Medulla oblongata (tissue), 1 donor: ENCODE measurements at regions not wholly inside any gene's neighbourhood (a gene's known extent, or its start where the extent isn't known, plus 50 kb on each side); places are given as distances from the start of the nearest gene placed in this dataset.
"Not testable (repeated sequence)": the region's sequence is repeated elsewhere in the genome, so short reads cannot be mapped to it uniquely, and the experiment has no call there.

Experiments
- DNase-seq: peaks from one replicate; pipeline ENCODE4 v3.0.0-alpha.2; 2015; ENCODE audit errors: extremely low spot score

DNA sequence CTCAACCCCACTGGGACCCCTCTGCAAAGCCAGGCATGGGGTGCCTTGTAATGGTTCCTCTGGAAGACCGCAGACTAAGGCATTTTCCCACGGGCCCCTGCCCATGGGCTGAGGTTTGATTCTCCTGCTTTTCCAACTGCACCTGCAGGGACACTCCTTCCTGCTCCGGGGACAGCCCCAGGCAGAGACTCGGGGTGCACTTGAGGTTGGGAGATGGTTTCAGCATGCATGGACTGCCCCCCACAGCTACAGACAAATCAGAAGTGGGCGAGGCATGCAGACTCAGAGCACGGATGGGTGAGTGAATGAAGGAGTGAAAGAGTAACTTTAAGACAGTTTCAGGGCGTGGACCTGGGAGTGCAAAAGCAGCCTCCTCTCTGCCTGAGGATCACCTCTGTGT lies 87.9 kb upstream of the RPL38 start:
- no peak for DNase-seq

DNA sequence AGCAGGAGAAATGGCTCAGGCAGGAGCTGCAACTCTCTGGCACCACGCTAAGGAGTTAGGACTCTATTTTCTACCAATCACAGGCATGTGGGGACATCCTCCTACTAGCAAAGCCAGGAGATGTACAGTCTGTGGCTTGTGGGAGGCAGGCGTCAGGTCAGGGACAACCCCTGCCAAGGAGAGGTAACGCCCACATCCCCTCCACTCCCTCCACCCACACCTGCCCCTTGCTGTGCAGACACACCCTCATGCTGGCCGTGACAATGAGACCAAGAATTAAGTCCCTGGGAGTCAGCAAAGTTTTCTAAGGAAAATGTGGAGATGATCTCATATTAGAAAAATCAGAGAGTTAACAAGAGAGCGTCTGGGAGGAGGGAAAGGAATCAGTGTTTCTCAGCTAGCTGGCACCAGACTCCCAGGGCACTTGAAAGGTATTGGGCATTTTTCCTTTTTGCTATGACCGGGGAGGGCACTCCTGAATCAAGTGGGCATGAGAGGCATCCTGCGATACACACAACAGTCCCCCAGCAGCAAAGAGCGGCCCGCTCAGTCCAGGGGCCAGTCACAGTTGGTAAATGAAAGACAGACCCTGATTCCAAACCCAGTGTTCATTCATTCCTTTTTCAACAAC lies 87.3 kb upstream of the RPL38 start:
- DNase-seq: no peak

DNA sequence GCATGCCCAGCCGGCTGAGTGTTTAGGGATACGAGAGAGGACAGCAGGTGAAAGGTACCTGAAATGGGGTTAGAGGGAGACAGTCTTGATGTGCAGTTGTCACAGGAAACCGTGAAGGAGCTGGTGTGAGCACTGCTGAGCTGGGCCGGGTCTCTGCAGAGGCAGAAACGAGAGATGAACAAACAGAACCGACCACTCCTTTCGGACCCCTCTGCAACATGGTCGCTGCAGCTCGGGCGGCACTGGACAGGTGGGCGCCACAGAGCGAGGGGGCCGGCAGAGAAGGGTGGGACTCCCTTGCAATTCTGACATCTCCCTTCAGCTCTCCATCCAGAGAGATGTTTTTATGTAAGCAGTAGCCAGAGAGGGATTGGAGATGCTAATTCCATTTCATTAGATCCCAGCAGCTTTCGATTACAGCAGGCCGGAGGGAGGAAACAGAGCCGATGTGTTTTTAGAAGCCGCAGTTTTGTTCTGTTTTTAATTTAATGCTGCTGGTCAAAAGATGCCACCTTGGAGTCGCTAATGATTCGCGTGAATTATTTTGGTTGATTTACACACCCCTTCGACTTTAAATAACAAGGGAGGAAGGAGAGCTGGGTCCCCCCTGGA lies 86.3 kb upstream of the RPL38 start:
- no peak for DNase-seq

DNA sequence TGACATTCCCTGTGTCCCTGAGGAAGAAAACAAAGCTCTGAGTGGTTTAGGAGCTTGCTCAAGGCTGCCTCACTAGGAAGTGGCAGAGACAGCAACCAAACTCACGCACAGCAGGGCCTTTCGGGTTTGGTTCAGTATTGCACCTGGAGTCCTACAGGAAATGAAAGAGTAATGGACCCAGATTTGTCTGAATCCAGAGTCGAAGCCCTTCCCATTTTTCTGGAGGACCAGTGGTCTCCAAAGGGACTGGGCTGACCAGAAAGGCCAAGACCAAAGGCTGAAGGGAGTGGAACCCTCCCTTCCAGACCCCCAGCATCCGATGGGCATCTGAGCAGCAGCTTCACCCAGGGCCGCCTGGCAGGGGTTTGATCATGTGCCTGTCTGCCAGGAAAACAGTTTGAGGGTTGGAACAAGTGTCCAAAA lies 85.5 kb upstream of the RPL38 start:
- DNase-seq: peak; percentile 4

DNA sequence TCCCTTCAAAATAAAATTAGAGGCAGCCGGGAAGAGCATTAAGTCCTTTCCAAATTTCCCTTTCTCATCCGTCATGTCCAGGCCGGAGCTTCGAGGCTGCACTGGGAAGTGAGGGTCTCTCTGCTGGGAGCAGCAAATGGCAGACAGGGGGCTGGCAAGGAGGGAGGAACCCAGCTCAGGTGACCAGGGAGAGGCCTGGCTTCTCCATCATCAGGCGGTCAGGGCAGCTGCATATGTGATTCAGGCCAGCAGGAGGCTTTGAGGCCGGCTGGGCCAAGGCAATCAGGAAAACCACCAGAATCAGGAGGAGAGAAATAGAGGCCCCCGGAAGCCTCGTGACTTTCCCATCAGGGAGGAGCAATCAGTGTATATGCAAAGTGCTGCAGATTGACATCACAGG lies 85.0 kb upstream of the RPL38 start:
- DNase-seq: no peak

DNA sequence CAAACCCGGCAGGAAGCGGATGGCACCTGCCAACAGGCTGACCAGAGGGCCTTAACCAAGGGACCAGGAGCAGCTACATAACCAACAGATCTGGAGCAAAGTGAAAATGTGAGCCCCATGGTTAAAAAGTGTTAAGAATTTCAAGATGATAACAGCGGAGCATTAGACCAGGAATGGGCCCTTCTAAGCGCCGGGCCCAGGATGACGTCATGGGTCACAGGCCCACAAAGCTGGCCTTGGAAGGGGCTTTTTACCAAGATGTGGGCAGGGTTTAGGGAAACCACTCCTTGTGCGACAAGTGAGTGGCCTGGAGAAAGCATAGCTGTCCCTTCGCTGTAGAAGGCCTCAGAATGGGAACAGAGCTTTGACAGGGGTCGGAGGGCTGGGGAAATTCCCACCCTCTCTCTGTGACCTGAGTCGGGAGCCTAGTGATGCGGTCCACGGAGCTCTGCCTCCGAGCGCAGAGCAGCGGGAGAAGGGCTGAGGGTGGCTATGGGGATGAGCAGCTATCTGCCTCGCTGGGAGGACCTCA lies 84.4 kb upstream of the RPL38 start:
- DNase-seq: no peak

DNA sequence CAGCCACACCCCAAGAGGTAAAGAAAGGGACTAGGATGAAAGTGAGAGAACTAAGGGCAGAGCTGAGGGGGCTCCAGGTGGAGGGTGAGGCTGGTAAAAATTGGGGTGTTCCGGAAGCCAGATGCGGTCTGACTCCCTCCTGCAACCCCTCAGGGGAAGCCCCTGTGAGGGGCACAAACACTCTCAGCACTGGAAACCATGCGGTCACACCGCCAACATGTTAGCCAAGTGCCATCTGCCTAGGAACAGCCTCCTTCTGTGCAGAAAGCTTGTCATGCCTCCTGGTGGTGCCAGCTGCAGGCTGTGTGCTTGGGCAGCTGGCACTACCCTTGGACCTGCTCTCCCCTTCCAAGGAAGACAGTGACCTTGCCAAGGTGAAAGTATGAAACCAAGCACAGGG lies 83.5 kb upstream of the RPL38 start:
- DNase-seq: peak; percentile 9

DNA sequence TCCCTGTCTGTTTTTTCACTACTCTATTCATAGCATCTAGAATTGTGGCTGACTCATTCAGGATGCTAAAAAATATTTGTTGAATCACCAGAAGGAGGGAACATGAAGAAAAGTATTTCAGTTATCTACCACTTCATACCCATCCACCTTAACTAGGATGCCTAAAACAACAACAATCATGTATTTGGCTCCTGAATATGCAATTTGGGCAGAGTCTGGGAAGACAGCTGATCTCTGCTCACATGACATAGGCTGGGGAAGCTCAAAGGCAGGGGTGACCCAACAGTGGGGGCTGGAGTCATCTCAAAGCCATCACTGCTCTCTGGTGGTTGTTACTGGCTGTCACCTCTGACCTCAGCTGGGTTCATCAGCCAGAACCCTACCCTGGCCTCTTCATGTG lies 80.1 kb upstream of the RPL38 start:
- DNase-seq: no peak

DNA sequence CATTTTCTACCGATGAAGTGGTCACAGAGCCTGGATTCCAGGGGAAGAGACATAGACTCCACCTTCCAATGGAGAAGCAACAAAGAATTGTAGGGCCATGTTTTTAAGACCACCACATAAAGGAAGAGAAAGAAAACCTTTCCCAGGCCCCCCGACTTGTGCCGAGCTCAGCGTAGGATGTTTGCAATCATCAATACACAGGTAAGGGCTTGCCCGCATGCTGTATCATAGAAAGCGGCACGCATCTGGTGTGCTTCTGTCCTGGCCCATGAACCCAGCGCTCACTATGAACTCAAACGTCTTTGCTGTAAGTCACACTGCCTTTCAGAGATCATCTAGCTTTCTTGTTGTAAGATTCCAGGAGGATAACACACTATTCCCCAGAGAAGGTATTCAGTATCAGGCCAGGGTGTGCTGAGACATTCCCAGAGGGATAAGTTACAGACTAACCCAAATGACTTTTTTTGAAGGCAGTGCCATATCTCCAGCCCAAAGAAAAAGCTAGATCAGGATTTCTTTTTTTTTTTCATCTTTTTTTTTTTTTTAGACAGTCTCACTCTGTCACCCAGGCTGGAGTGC lies 79.5 kb upstream of the RPL38 start:
- DNase-seq: no peak

DNA sequence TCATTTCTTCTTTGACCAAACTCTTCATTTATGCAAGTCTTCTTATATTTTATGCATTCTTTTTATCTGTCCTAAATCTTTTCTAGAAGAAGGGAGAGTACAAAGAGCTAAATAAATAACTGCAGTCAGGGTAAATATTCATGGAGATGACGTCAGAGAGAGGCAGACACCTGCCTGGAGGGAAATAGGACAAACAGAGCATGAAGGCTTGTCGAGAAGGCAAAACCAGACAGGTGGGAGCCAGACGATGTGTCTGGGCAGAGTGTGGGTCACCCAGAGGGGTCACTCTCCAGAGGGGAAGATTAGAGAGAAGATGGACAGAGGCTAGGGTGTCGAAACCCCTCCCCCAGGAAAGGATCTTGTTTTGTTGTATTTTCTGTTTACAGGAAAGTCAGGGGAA lies 78.3 kb upstream of the RPL38 start:
- no peak for DNase-seq

DNA sequence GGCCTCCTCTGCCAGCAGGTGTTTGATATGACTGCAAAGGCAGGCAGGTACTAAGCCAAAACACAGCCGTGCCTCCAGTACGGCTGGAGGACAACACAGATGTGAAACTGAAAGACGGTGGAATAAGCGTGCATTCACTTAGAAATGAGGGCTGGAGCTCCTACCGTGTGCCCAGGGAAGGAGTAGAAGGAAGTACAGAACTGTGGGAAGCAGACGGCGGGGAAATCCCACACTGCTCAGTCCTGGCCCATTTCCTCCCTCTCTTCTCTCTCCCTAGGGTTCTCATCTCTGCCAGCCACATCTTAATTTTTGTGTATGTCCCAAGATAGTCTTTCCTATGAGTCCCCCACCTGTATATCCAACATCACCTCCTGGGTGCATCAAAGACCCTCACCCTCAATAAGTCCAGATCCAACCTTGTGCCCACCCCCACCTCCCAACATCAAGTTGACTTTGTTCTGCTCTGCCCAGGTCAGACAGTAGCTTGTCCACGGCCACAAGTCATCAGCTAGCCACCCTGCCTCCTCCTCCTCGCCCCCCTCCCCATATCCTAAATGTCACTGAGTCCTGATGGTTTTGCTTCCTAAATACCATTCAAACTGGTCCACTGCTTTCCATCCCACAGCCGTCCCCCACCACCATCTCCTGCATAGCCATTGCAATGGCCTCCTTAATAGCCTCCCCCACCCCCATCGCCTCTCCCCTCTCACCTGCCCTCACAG lies 77.1 kb upstream of the RPL38 start:
- DNase-seq: no peak

DNA sequence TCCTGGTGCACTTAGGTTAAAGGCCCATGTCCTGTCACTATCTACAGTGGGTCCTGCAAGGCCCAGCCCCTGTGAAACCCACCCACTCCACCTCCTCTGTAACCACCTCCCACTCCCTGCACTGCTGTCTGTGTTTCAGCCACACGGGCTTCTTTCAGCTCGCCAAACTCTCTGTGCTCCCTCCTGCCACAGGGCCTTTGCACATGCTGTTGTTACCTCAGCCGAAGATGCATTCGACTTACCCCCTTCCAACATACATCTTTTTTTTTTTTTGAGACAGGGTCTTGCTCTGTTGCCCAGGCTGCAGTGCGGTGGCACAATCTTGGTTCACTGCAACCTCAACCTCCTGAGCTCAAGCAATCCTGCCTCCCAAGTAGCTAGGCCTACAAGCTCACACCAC lies 76.5 kb upstream of the RPL38 start:
- DNase-seq: no peak

DNA sequence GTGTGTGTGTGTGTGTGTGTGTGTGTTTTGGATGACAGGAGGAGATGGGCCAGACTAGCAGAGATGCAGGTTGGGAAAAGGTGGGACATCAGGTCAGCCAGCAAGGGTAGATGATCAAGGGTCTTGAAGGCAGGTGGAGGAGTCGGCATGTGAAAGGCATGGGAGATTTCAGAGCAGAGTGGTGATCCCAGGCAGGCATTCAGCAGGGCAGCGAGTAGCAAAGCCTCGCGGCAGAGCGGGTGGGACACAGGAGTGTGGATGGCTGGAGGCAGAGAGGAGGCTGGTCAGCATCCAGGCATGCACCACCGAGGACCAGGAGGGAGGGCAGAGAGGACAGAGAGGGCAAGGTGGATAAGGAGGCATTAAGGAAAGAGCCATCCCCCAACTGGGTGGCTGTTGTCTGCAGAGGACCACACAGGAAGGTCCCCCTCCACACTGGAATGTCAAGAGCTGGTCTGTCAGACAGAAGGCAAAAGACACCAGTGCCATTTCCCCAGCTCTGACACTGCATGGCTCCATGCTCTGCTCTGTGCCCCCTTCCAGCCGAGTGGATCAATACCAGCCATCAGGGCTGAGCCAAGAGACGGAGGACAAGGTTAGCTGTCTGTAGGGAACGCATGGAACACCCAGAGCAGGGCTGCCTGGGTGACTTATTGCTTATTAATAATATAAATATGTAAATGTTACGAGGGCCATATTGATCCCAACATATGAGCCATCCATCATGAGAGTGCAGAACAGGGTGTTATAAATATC lies 74.8 kb upstream of the RPL38 start:
- DNase-seq: no peak

DNA sequence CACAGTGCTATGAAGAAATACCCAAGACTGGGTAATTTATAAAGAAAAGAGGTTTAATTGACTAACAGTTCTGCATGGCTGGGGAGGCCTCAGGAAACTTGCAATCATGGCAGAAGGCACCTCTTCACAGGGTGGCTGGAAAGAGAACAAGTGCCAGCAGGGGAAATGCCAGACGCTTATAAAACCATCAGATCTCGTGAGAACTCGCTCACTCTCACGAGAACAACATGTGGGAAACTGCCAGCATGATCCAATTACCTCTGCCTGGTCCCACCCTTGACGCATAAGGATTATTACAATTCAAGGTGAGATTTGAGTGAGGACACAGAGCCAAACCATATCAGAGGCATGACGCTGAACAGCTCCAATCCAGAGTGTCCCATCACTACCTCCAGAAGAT lies 73.7 kb upstream of the RPL38 start:
- not testable (repeated sequence) for DNase-seq

DNA sequence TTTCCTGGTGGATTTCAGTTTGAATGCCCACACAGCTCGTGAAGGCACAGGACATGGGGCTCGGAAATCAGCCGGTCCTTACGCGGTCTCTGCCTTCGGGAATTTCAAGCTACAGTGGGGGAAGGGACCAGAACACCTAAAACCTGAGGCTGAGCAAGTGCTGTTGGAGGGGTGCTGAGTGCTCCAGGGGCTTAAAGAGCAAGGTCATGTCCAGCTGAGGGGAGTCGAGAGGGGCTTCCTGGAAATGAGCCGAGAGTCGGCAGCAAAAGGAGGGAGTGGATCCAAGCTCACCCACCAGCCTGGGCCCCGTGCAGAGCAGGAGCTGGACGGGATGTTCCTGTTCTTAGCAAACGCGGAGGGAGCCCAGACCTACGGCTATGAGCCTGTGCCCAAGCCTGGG lies 73.2 kb upstream of the RPL38 start:
- DNase-seq: no peak

DNA sequence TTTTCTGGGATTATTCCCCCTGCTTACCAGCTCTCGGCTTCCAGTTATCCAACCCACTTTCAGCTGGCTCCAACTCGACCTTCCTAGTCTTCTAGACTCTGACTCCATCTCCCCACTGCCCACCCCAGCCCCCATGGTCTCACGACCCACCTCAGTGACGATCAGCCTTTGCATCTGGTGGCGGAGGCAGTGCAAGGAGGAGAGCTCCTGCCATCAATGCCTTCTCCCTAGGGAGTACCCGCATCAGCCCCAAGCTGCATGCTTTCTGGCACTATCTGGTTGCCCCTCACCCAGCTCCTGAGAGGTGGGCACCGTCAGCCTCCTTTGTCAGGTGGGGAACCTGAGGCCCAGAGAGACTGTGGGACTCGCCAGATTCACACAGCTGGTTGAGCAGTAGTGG lies 72.6 kb upstream of the RPL38 start:
- no peak for DNase-seq

DNA sequence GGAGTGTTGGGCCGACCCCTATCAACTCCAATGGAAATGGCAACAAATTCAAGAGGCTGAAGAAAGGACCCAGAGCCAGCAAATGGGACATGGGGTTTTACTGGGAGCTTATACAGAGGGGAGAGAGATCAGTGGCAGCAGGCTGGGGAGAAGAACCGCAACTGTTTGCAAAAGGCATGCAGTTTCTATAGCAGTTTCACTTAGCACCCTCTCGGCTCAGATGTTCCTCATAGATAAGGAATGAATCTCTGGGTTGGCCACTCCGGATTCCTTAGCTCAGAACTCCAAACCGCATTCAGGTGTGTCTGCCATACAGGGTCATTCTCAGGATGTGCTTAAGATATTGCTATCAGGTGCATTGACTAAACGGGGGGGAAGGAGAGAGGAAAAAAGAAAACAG lies 71.1 kb upstream of the RPL38 start:
- DNase-seq: no peak

DNA sequence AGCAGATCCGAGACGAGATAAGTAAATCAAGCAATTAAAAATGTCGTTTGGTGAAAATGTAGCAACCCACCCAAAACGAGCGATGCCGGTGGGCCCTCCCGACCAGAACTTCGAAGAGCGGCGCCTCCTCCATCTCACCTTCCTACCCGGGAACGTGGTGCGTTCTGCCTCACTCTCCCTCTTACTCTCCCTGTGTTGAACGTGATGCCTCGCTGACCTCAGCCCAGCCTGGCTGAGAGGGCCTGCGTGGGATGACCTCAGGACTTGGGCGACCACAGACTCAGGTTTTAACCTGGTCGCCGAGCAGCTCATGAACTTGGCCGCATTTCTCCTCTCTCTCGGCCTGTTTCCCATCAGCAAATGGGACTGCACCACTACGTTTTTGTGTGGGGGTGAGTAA lies 69.7 kb upstream of the RPL38 start:
- DNase-seq: no peak

DNA sequence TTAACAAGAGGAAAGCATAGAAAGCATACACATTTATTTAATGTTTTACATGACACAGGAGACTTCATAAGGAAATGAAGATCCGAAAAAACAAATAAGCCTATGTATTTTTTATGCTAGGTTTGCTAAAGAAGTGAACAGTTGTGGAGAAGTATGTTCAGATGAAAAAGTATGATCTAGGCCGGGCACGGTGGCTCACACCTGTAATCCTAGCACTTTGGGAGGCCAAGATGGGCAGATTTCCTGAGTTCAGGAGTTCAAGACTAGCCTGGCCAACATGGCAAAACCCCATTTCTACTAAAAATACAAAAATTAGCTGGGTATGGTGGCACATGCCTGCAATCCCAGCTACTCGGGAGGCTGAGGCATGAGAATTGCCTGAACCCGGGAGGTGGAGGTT lies 69.2 kb upstream of the RPL38 start:
- not testable (repeated sequence) for DNase-seq

DNA sequence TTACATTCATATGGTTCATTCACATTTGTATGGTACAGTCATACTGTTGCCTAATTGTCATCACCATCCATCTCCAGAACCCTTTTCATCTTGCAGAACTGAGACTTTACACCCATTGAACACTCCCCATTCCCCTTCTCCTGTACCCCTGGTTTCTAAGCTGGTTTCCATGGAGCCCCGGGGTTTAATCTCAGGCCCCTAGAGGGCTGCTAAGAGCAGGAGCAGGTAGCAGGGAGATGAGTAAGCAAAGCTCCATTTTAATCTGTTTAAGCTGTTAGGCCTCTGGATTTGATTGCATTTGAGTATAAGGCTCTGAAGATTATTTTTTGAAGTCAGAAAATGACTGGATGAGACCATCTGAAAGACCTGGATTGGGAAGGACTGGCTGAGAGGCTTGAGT lies 68.5 kb upstream of the RPL38 start:
- DNase-seq: no peak

DNA sequence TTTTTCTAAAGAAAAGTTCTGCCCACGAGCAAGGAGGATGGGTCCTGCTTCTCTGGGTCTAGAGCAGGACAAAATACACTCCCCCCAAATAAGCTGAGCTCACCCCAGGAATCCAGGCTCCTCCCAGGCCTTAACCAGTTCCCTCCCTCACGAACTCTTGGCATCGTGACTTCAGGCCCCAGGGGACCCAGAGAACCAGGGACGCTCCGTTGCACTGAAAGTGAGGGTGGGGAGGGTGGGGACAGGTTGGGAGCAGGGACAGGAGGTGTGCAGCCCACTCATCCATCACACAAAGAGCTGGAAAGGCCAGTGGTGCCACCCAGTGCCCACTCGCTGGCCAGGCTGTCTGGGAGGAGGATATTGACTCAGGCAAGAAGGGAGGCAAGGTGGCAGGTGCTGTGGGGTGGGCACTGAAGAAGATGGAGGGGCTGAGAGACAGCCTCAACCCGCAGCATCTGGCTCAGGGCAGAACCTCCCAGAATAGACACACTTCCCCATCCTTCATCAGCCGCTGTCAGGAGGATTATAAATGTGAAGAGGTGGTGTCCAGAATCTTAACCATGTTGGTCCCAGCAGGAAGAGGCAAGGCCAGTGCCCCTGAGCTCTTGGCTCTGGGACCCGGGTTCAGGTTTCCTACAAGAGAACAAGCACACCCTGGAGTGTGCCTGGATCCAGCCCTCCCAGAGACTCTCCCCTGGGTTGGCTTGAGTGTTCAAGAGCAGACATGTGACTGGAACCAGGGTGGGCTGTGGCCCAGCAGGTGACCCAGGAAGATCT lies 67.9 kb upstream of the RPL38 start:
- no peak for DNase-seq
